Left ventricle myocardium superior (tissue), 1 donor: ENCODE measurements at regions not wholly inside any gene's neighbourhood (a gene's known extent, or its start where the extent isn't known, plus 50 kb on each side); places are given as distances from the start of the nearest gene placed in this dataset.

Experiments
- ATAC-seq: fragments of 200-7000 bp; cut with Tn5 transposase; one replicate; pipeline ENCODE4 v1.9.1; 2020; ENCODE audit warnings: mild to moderate bottlenecking, moderate library complexity
- DNase-seq: peaks from one replicate; pipeline ENCODE4 v3.0.0-alpha.2; 2020
- intact Hi-C: fragments of 100-400 bp; cut with micrococcal nuclease; formaldehyde crosslinking; loops from one replicate; pipeline ENCODE4 v1.11.0; 2022
- donor health status: DM: no; HTN: yes; CAD: no; lungs with severe emphysema.

- intact Hi-C loops, result no loop called here
- DNase-seq (no peak), ATAC-seq (no peak)
These were observed 328.8 kb upstream of the SLC14A2 start for GRCh38 chr18:45286431-45286830.

- ATAC-seq (no peak), DNase-seq (peak; percentile 61)
- intact Hi-C loops, result no loop called here
These were observed 327.7 kb upstream of the SLC14A2 start for GRCh38 chr18:45287531-45287930.

- no peak for DNase-seq
- ATAC-seq, result no peak
- intact Hi-C loops, result no loop called here
These were observed 324.9 kb upstream of the SLC14A2 start for GRCh38 chr18:45290364-45290763.

GRCh38 chr18:45291621-45292615 is 323.4 kb upstream of the SLC14A2 start:
- intact Hi-C loops, result no loop called here
- DNase-seq (no peak), ATAC-seq (no peak)

GRCh38 chr18:45295388-45295787 is 319.9 kb upstream of the SLC14A2 start:
- intact Hi-C loops, result no loop called here
- ATAC-seq (no peak), DNase-seq (no peak)

- intact Hi-C loops, result no loop called here
- DNase-seq (no peak), ATAC-seq (no peak)
These were observed 316.3 kb upstream of the SLC14A2 start for GRCh38 chr18:45298986-45299385.

GRCh38 chr18:45303026-45303425 is 312.2 kb upstream of the SLC14A2 start:
- no peak for ATAC-seq
- intact Hi-C loops, result no loop called here

GRCh38 chr18:45304558-45304957 is 310.7 kb upstream of the SLC14A2 start:
- DNase-seq (no peak), ATAC-seq (peak; percentile 54)
- intact Hi-C loops, result no loop called here

More at GRCh38 chr18:45303026-45303425, 312.2 kb upstream of the SLC14A2 start:
- no peak for DNase-seq

- intact Hi-C loops, result no loop called here
- ATAC-seq (no peak), DNase-seq (no peak)
These were observed 302.6 kb upstream of the SLC14A2 start for GRCh38 chr18:45312555-45313126.

GRCh38 chr18:45316127-45316526 is 299.1 kb upstream of the SLC14A2 start:
- DNase-seq (no peak), ATAC-seq (no peak)
- intact Hi-C loops, result no loop called here

- DNase-seq (no peak), ATAC-seq (no peak)
- intact Hi-C loops, result no loop called here
These were observed 297.2 kb upstream of the SLC14A2 start for GRCh38 chr18:45317948-45318640.

GRCh38 chr18:45320724-45321123 is 294.6 kb upstream of the SLC14A2 start:
- peak; percentile 18 for ATAC-seq
- intact Hi-C loops, result no loop called here
- DNase-seq, result no peak

GRCh38 chr18:45321520-45321919 is 293.8 kb upstream of the SLC14A2 start:
- DNase-seq, result peak; percentile 30
- peak; percentile 94 for ATAC-seq
- intact Hi-C loops, result no loop called here

- ATAC-seq, result no peak
- no peak for DNase-seq
- intact Hi-C loops, result no loop called here
These were observed 292.9 kb upstream of the SLC14A2 start for GRCh38 chr18:45322343-45322742.

- intact Hi-C loops, result no loop called here
These were observed 291.2 kb upstream of the SLC14A2 start for GRCh38 chr18:45324101-45324494.

GRCh38 chr18:45324495-45325113 is 290.7 kb upstream of the SLC14A2 start:
- intact Hi-C loops, result no loop called here
- ATAC-seq, result peak; percentile 56
- peak; percentile 54 for DNase-seq

More at GRCh38 chr18:45324101-45324494, 291.2 kb upstream of the SLC14A2 start:
- no peak for ATAC-seq
- no peak for DNase-seq

GRCh38 chr18:45325778-45326177 is 289.5 kb upstream of the SLC14A2 start:
- DNase-seq (no peak), ATAC-seq (no peak)
- intact Hi-C loops, result no loop called here

- DNase-seq (no peak), ATAC-seq (no peak)
- intact Hi-C loops, result no loop called here
These were observed 288.8 kb upstream of the SLC14A2 start for GRCh38 chr18:45326505-45326904.

GRCh38 chr18:45328296-45328695 is 287.0 kb upstream of the SLC14A2 start:
- DNase-seq (no peak), ATAC-seq (peak; percentile 51)
- intact Hi-C loops, result no loop called here

- DNase-seq, result no peak
- peak; percentile 54 for ATAC-seq
- intact Hi-C loops, result no loop called here
These were observed 286.5 kb upstream of the SLC14A2 start for GRCh38 chr18:45328811-45329210.
